Mesendoderm (in vitro differentiated cells): ENCODE measurements at regions not wholly inside any gene's neighbourhood (a gene's known extent, or its start where the extent isn't known, plus 50 kb on each side); places are given as distances from the start of the nearest gene placed in this dataset.

Experiments used
- DNase-seq: peaks from one replicate; pipeline ENCODE4 v3.0.0; 2013
- H2AK5ac ChIP-seq: 2 replicates; pipeline ENCODE4 v1.6.1; 2013; ENCODE audit warnings: low read length, inconsistent platforms
- H2BK120ac ChIP-seq: 2 replicates; pipeline ENCODE4 v1.6.1; 2013; ENCODE audit warnings: low read depth, mild to moderate bottlenecking, low read length, moderate library complexity, mixed read lengths
- H2BK15ac ChIP-seq: replicated peaks from 2 replicates; pipeline ENCODE4 v1.6.1; 2013; ENCODE audit warnings: low read depth, mild to moderate bottlenecking, moderate library complexity
- H2BK5ac ChIP-seq: 2 replicates; pipeline ENCODE4 v1.6.1; 2013; ENCODE audit warnings: low read length, inconsistent platforms
- H3K18ac ChIP-seq: 2 replicates; pipeline ENCODE4 v1.6.1; 2013; ENCODE audit warnings: mild to moderate bottlenecking, low read length, mixed read lengths
- H3K23ac ChIP-seq: one replicate; pipeline ENCODE4 v1.6.1; 2013; ENCODE audit warnings: low read length
- H3K27ac ChIP-seq: 2 replicates; pipeline ENCODE4 v1.5.1; 2013; ENCODE audit warnings: low read depth, mild to moderate bottlenecking, inconsistent platforms, low read length, moderate library complexity
- H3K27me3 ChIP-seq: 2 replicates; pipeline ENCODE4 v1.6.1; 2013; ENCODE audit warnings: low read length, control low read depth, mild to moderate bottlenecking, inconsistent platforms; ENCODE audit not compliant: insufficient read depth, poor library complexity
- H3K36me3 ChIP-seq: 2 replicates; pipeline ENCODE4 v1.6.1; 2013; ENCODE audit warnings: low read length, inconsistent platforms; ENCODE audit not compliant: control insufficient read depth, insufficient read depth
- H3K4ac ChIP-seq: one replicate; pipeline ENCODE4 v1.6.1; 2013; ENCODE audit warnings: low read depth, mild to moderate bottlenecking, low read length, moderate library complexity
- H3K4me1 ChIP-seq: 2 replicates; pipeline ENCODE4 v1.6.1; 2013; ENCODE audit warnings: low read depth, low read length, inconsistent platforms; ENCODE audit not compliant: control insufficient read depth
- H3K4me2 ChIP-seq: 2 replicates; pipeline ENCODE4 v1.6.1; 2013; ENCODE audit warnings: low read length
- H3K4me3 ChIP-seq: 2 replicates; pipeline ENCODE4 v1.5.1; 2013; ENCODE audit warnings: mild to moderate bottlenecking, low read length
- H3K56ac ChIP-seq: one replicate; pipeline ENCODE4 v1.6.1; 2013; ENCODE audit warnings: low read length
- H3K79me1 ChIP-seq: 2 replicates; pipeline ENCODE4 v1.6.1; 2013; ENCODE audit warnings: low read length, inconsistent platforms
- H3K79me2 ChIP-seq: 2 replicates; pipeline ENCODE4 v1.6.1; 2013; ENCODE audit warnings: mild to moderate bottlenecking, low read length; ENCODE audit not compliant: control insufficient read depth, insufficient read depth
- H3K9ac ChIP-seq: 2 replicates; pipeline ENCODE4 v1.6.1; 2013; ENCODE audit warnings: low read length, inconsistent platforms
- H4K5ac ChIP-seq: one replicate; pipeline ENCODE4 v1.6.1; 2013; ENCODE audit warnings: low read length
- H4K8ac ChIP-seq: one replicate; pipeline ENCODE4 v1.6.1; 2013; ENCODE audit warnings: low read depth, mild to moderate bottlenecking, control low read depth, low read length, moderate library complexity
- WGBS: extraction: QIAGEN DNeasy Blood & Tissue Kit; methylation state at CpG from one replicate; pipeline ENCODE4 v1.1.7; 2013; ENCODE audit warnings: low lambda C conversion rate, missing lambda C conversion rate; ENCODE audit not compliant: insufficient coverage; ENCODE audit errors: extremely low coverage; 5-methylcytosine and 5-hydroxymethylcytosine counted together

DNA sequence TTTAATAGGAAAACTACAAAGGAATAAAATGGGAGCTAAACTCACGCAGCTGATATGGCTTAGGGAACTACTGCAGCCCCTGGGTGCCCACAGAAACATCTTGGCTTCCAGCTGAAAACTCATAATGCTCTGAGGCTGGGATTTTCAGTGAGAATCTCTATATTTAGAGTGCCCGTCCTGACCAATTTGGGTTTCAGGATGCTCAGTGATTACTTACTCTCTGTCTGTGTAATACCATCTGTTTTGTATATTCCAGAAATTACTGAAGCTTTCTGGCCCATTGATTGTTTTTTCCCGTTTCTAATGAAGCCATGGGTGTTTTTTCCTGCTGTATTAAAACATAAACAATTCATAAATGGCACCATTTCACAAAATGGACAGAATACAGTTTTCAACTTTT is 50.6 kb upstream of the ZNF385D start:
- Histone ChIP-seq H4K8ac (no peak overlapping the region), H2AK5ac (no peak overlapping the region), H3K23ac (no peak overlapping the region), H3K4me3 (no peak overlapping the region), H3K79me2 (no peaks in the 10 kb centered on the region), H3K18ac (no peak overlapping the region), H3K4me2 (no peak overlapping the region), H3K27ac (no peak overlapping the region), H4K5ac (no peak overlapping the region), H3K36me3 (no peaks in the 10 kb centered on the region), H2BK120ac (no peak overlapping the region), H3K56ac (no peak overlapping the region), H3K27me3 (no peaks in the 10 kb centered on the region), H3K79me1 (no peaks in the 10 kb centered on the region), H3K9ac (no peak overlapping the region), H3K4ac (no peak overlapping the region), H3K4me1 (no peaks in the 10 kb centered on the region), H2BK5ac (no peak overlapping the region), H2BK15ac (no peak overlapping the region)
- no peak for DNase-seq
- no CpG with 5 or more reads among the region's 3 CpGs for WGBS

- no peak overlapping the region for H2BK5ac ChIP-seq
- H3K56ac ChIP-seq: no peak overlapping the region
- no peak overlapping the region for H3K27ac ChIP-seq
- no peaks in the 10 kb centered on the region for H3K36me3 ChIP-seq
- H3K27me3 ChIP-seq: no peaks in the 10 kb centered on the region
- H3K79me2 ChIP-seq: no peaks in the 10 kb centered on the region
- H3K18ac ChIP-seq: no peak overlapping the region
- no peaks in the 10 kb centered on the region for H3K79me1 ChIP-seq
- H3K4me1 ChIP-seq: no peaks in the 10 kb centered on the region
- no peak overlapping the region for H3K4me2 ChIP-seq
- H4K5ac ChIP-seq: no peak overlapping the region
- no peak overlapping the region for H3K4me3 ChIP-seq
- H2BK15ac ChIP-seq: no peak overlapping the region
- no CpG with 5 or more reads among the region's 1 CpG for WGBS
- H3K23ac ChIP-seq: no peak overlapping the region
- no peak overlapping the region for H4K8ac ChIP-seq
- no peak overlapping the region for H3K9ac ChIP-seq
- H2AK5ac ChIP-seq: no peak overlapping the region
- no peak for DNase-seq
- no peak overlapping the region for H3K4ac ChIP-seq
- no peak overlapping the region for H2BK120ac ChIP-seq
Measured at GRCh38 chr3:21803604-21804003, 52.6 kb upstream of the ZNF385D start.

DNA sequence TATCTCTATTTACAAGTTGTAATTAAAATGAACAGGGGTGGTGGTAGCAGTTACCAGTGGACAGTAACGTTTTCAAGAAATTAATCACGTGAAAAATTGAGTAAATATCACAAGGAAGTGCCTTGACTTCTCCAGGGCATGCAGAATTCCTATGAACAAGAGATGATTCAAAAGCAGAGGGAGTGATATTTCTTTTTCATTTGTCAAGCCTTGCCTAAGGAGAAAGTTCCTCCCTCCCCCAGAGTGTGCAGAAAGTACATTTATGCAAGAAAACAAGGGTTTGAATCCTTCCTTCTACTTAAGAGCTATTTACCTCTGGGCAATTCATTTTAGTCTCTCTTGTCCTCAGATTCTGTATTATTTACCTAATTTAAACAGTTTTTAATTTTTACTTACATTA is 53.3 kb upstream of the ZNF385D start:
- Histone ChIP-seq H3K4me3 (no peak overlapping the region), H4K8ac (no peak overlapping the region), H4K5ac (no peak overlapping the region), H3K23ac (no peak overlapping the region), H3K27me3 (no peaks in the 10 kb centered on the region), H2BK120ac (no peak overlapping the region), H3K79me1 (no peaks in the 10 kb centered on the region), H3K18ac (no peak overlapping the region), H3K27ac (no peak overlapping the region), H3K36me3 (no peaks in the 10 kb centered on the region), H2BK5ac (no peak overlapping the region), H3K56ac (no peak overlapping the region), H2AK5ac (no peak overlapping the region), H3K4ac (no peak overlapping the region), H2BK15ac (no peak overlapping the region), H3K4me2 (no peak overlapping the region), H3K9ac (no peak overlapping the region), H3K4me1 (no peaks in the 10 kb centered on the region), H3K79me2 (no peaks in the 10 kb centered on the region)
- DNase-seq: no peak
- WGBS: no CpG with 5 or more reads among the region's 2 CpGs

DNA sequence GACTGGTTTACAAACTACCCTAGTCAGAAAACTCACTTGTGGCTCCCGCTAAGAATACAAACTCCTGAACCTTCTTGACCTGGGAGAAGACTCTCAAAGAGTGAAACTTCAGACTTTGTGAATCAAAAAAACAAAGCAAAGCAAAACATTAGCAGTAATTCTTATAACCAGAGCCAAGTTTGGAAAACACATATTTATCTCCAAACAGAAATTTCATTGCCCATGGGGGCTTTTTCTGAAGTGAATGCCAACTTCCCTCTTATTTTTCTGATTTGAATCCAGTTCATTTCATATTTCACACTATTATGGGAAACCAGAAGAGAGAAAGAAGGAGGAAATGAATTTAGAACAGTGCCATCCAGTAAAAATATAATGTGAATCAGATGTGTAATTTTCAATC is 55.7 kb upstream of the ZNF385D start:
- Histone ChIP-seq H3K27ac (no peak overlapping the region), H3K4ac (no peak overlapping the region), H2BK15ac (no peak overlapping the region), H4K5ac (no peak overlapping the region), H3K56ac (no peak overlapping the region), H3K79me1 (no peaks in the 10 kb centered on the region), H3K4me1 (no peaks in the 10 kb centered on the region), H3K36me3 (no peaks in the 10 kb centered on the region), H3K23ac (no peak overlapping the region), H3K9ac (no peak overlapping the region), H3K4me2 (no peak overlapping the region), H2AK5ac (no peak overlapping the region), H3K27me3 (no peaks in the 10 kb centered on the region), H3K4me3 (no peak overlapping the region), H4K8ac (no peak overlapping the region), H3K79me2 (no peaks in the 10 kb centered on the region), H3K18ac (no peak overlapping the region), H2BK120ac (no peak overlapping the region), H2BK5ac (no peak overlapping the region)
- DNase-seq: no peak
- WGBS: no CpG with 5 or more reads among the region's 1 CpG

DNA sequence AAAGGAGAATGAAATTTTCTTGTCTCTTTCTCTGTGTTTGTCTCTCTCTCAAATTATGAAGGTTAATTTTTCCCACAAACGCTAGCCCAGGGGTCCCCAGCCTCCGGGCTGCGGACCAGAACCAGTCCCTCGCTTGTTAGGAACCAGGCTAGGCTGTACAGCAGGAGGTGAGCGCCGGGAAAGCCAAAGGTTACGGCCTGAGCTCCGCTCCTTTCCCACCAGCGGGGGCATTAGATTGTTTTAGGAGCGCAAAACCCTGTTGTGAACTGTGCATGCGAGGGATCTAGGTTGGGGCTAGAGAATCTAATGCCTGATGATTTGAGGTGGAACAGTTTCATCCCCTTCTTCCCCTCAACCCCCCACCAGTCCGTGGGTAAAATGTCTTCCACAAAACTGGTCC is 74.7 kb upstream of the ZNF385D start:
- no peak overlapping the region for H3K9ac ChIP-seq
- H3K79me2 ChIP-seq: no peaks in the 10 kb centered on the region
- H3K4ac ChIP-seq: peak overlapping the region; percentile 71
- no peak overlapping the region for H2BK120ac ChIP-seq
- no peaks in the 10 kb centered on the region for H3K36me3 ChIP-seq
- H3K18ac ChIP-seq: peak overlapping the region; percentile 64
- no peak overlapping the region for H3K4me2 ChIP-seq
- H3K79me1 ChIP-seq: no peaks in the 10 kb centered on the region
- H3K23ac ChIP-seq: no peak overlapping the region
- H3K27me3 ChIP-seq: no peaks in the 10 kb centered on the region
- H3K4me3 ChIP-seq: no peak overlapping the region
- no peak overlapping the region for H3K27ac ChIP-seq
- no peaks in the 10 kb centered on the region for H3K4me1 ChIP-seq
- peak; percentile 32 for DNase-seq
- no peak overlapping the region for H3K56ac ChIP-seq
- no peak overlapping the region for H2BK5ac ChIP-seq
- H4K5ac ChIP-seq: no peak overlapping the region
- H2BK15ac ChIP-seq: no peak overlapping the region
- no CpG with 5 or more reads among the region's 12 CpGs for WGBS
- no peak overlapping the region for H2AK5ac ChIP-seq
- H4K8ac ChIP-seq: no peak overlapping the region

DNA sequence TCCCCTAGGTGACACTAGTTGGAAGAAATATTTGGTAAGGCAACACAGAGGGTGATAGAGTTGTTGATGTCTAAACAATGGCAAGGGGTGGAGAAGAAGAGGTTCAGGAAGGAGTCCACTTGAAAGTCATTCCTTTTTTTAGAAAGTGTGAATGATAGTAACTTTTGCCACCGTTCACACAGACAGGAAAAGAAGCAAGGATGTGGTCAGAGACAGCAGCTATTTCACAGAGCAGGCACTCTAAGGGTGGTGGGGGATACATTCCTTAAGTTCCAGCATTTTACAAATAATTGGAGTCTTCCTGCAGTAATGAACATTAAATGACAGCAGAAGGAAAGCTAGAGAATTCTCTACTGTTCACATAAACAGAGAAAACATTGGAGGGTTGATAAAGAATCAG is 75.4 kb upstream of the ZNF385D start:
- no peaks in the 10 kb centered on the region for H3K79me2 ChIP-seq
- no peak overlapping the region for H2BK5ac ChIP-seq
- no peak overlapping the region for H2BK15ac ChIP-seq
- H3K4ac ChIP-seq: no peak overlapping the region
- H3K9ac ChIP-seq: no peak overlapping the region
- H3K4me2 ChIP-seq: no peak overlapping the region
- H3K56ac ChIP-seq: no peak overlapping the region
- H4K5ac ChIP-seq: no peak overlapping the region
- peak; percentile 40 for DNase-seq
- no peak overlapping the region for H3K27ac ChIP-seq
- H3K18ac ChIP-seq: no peak overlapping the region
- no peak overlapping the region for H4K8ac ChIP-seq
- no peak overlapping the region for H3K4me3 ChIP-seq
- no peak overlapping the region for H2AK5ac ChIP-seq
- no peaks in the 10 kb centered on the region for H3K27me3 ChIP-seq
- H3K23ac ChIP-seq: no peak overlapping the region
- H3K4me1 ChIP-seq: no peaks in the 10 kb centered on the region
- H2BK120ac ChIP-seq: no peak overlapping the region
- H3K79me1 ChIP-seq: no peaks in the 10 kb centered on the region
- H3K36me3 ChIP-seq: no peaks in the 10 kb centered on the region
- WGBS: no CpG with 5 or more reads among the region's 1 CpG
